ENCODE measurements at regions not wholly inside any gene's neighbourhood (a gene's known extent, or its start where the extent isn't known, plus 50 kb on each side); places are given as distances from the start of the nearest gene placed in this dataset.
"Not testable (repeated sequence)": the region's sequence is repeated elsewhere in the genome, so short reads cannot be mapped to it uniquely, and the experiment has no call there.

DNA sequence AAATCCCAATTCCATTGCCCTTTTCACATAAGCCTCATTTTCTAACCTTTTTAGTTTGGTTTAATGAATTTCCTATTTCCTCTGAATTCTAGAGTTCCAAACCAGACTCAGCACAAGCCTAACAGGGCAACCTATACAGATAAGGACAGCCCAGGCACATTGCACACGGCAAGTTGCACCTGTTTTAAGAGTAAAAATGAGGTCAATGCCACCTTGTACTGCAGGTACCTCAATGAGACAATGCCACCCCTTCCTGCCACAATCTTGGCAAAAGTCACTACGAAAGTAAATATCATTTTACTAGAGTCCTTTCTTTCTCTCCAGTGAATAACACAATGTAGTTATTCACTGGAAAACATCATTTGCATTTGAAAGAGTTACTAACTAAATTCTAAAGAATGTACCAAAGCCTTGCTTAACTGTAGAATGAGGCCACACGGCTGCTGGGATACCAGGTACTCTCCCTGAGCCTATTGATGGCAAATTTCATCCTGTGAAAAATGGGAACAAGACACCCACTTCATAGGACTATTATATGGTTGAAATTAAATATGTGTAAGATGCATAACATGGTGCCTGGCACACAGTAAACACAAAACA lies 123.2 kb upstream of the NBPF26 start:
- DNase-seq (ENCODE audit: low read depth); H3K4me3 ChIP-seq (ENCODE audit: low read depth, low read length): not testable (repeated sequence)

DNA sequence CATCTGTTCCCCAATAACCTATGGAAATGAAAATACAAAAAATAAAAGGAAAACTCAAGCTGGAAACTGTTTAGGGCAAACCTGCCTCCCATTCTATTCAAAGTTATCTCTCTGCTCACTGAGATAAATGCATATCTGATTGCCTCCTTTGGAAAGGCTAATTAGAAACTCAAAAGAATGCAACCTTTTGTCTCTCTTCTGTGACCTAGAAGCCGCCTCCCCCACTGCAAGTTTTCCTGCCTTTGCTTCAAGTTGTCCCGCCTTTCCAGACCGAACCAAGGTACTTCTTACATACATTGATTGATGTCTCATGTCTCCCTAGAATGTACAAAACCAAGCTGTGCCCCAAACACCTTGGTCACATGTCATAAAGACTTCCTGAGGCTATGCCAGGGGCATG lies 115.9 kb upstream of the NBPF26 start:
- DNase-seq (ENCODE audit: low read depth); H3K4me3 ChIP-seq (ENCODE audit: low read depth, low read length): not testable (repeated sequence)

GRCh38 chr1:120608314-120609014 lies 115.3 kb upstream of the NBPF26 start:
- not testable (repeated sequence) for H3K4me3 ChIP-seq (ENCODE audit: low read depth, low read length); DNase-seq (ENCODE audit: low read depth)

GRCh38 chr1:120609015-120609573 lies 114.7 kb upstream of the NBPF26 start:
- H3K4me3 ChIP-seq (ENCODE audit: low read depth, low read length); DNase-seq (ENCODE audit: low read depth): not testable (repeated sequence)

DNA sequence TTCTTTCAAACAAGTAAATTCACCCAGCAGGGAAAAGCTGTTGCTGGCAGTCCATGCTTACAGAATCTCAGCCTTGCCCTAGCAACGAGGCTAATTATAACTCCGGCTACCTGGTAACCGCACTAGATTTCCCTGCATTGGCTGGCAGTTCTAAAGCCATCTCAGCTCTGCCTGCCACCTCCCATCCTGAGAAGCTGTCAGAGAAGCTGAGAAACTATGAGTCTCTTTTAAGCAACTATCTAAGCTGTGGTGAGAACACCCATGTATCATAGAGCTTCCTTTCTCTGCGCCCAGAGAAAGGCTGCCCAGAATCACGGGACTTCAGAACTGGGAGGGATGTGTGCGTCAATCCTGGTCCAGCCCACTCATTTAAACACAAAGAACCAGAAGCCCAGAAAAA lies 113.9 kb upstream of the NBPF26 start:
- not testable (repeated sequence) for H3K4me3 ChIP-seq (ENCODE audit: low read depth, low read length); DNase-seq (ENCODE audit: low read depth)

- DNase-seq (ENCODE audit: low read depth); H3K4me3 ChIP-seq (ENCODE audit: low read depth, low read length): not testable (repeated sequence)
These were observed 108.7 kb upstream of the NBPF26 start for GRCh38 chr1:120614931-120615639.

DNA sequence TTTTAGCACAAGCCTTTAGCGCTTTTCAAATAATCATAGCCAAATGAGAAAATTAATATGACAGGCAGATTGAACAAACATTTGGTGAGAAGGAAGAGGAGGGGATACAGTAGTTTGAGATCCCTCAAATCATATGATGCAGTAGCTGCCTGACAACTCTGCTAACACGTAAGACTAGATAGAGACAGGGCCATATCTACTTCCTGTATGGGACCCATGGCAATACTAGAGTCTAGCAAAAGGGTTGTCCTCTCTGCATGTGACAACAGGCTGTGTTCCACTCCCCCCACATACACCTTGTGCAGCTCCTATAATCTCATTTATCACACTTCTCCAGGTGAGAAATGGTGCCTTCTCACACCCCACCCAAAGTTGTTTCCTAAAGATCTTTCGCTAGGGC lies 106.3 kb upstream of the NBPF26 start:
- H3K4me3 ChIP-seq (ENCODE audit: low read depth, low read length); DNase-seq (ENCODE audit: low read depth): not testable (repeated sequence)

DNA sequence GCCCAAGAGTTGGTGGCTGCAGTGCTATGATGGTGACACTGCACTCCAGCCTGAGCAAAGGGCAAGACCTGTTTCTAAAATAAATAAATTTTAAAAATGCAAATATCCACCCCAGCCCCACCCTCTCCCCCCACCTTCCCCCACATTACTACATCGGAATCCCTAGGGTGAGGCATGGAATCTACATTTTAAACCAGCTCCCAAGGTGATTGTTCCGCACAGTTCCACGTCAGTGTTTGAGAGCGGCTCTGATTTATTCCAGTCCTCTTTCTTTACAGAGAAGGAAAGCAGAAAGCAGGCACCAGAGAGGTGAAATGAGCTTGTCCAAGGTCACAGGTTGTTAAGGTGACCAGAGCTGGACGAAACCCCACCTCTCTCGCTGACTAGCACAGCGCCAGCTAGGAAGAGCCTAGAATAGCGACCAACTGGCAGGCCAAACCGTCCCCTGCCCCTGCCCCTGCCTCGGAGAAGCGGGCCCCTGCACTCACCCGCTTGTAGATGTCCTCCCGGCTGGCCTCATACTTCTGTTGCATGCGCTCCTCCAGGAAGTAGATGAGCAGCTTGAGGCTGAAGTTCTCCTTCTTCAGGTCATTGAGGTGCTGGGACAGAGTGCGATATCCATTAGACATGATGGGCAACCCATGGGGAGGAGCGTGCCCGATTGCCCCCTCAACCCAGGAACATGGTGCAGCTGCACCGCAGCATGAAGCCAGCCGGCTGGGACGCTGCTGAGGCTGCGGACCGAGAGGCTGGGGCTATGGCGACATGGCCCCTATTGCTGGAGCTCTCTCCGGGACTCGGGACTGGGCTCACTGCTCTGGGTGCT lies 103.7 kb upstream of the NBPF26 start:
- DNase-seq (ENCODE audit: low read depth); H3K4me3 ChIP-seq (ENCODE audit: low read depth, low read length): not testable (repeated sequence)

DNA sequence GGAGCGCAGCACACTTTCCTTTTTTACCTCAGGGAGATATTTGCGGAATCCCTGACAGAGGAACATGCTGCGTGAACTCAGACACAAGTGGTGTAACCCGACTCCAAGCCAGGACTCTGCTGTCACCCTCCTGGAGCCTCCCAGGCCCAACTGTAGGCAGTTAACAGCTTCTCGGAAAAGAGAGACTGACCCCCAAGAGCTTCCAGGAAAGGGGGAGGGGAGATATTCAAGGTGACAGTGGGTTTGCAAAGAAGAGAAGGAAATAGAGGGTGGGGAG lies 103.1 kb upstream of the NBPF26 start:
- not testable (repeated sequence) for H3K4me3 ChIP-seq (ENCODE audit: low read depth, low read length)

DNA sequence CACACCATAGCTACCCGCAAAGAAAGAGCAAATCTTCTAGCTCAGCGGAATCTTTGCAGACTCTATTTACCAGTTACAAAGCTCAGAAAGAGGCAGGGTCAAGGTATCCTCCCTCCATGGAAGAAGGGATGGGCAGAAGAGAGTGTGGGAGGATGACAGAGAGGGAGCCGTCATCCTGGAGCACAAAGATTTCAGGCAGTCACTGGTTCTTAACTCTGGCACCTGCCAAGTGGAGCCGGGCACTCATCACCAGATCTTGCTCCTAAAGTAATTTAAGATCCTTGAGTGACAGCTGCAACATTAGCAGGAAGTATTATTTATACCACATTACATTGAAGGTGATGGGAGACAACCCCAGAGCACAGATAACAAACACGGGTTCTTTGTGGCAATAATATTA lies 102.5 kb upstream of the NBPF26 start:
- H3K4me3 ChIP-seq (ENCODE audit: low read depth, low read length); DNase-seq (ENCODE audit: low read depth): not testable (repeated sequence)

More for the DNA sequence above, 103.1 kb upstream of the NBPF26 start:
- DNase-seq (ENCODE audit: low read depth), result not testable (repeated sequence)

GRCh38 chr1:120623539-120623938 lies 100.2 kb upstream of the NBPF26 start:
- DNase-seq (ENCODE audit: low read depth), result not testable (repeated sequence)

GRCh38 chr1:120624565-120625064 lies 99.1 kb upstream of the NBPF26 start:
- DNase-seq (ENCODE audit: low read depth); H3K4me3 ChIP-seq (ENCODE audit: low read depth, low read length): not testable (repeated sequence)

More at GRCh38 chr1:120623539-120623938, 100.2 kb upstream of the NBPF26 start:
- not testable (repeated sequence) for H3K4me3 ChIP-seq (ENCODE audit: low read depth, low read length)

DNA sequence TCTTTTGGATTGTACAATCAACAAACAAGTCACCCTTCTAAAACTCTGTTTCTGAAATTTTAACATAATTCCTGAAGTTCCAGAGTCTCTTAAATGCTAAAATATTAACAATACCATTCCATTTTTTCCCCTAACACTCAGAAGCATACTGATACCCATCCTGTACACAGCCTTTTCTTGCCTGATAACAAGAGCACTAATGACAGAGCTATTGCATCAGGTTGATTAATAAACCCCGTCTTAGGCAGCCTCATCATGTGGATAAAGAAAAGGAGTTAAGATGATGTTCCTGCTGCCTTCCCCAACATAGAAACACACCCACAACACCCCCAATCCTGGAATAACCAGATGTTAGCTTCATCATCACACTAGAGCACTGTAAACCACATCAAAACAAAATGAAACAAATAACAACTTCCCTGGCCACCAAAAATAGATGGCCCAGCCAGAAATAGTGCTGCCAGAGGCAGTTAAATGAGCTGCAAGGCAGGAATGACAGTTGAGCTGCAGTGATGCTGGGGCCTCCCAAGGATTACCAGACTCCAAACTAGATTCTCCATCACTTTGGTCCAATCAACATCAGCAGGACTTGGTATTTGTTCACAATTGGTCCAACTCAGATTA lies 93.8 kb upstream of the NBPF26 start:
- not testable (repeated sequence) for H3K4me3 ChIP-seq (ENCODE audit: low read depth, low read length); DNase-seq (ENCODE audit: low read depth)

DNA sequence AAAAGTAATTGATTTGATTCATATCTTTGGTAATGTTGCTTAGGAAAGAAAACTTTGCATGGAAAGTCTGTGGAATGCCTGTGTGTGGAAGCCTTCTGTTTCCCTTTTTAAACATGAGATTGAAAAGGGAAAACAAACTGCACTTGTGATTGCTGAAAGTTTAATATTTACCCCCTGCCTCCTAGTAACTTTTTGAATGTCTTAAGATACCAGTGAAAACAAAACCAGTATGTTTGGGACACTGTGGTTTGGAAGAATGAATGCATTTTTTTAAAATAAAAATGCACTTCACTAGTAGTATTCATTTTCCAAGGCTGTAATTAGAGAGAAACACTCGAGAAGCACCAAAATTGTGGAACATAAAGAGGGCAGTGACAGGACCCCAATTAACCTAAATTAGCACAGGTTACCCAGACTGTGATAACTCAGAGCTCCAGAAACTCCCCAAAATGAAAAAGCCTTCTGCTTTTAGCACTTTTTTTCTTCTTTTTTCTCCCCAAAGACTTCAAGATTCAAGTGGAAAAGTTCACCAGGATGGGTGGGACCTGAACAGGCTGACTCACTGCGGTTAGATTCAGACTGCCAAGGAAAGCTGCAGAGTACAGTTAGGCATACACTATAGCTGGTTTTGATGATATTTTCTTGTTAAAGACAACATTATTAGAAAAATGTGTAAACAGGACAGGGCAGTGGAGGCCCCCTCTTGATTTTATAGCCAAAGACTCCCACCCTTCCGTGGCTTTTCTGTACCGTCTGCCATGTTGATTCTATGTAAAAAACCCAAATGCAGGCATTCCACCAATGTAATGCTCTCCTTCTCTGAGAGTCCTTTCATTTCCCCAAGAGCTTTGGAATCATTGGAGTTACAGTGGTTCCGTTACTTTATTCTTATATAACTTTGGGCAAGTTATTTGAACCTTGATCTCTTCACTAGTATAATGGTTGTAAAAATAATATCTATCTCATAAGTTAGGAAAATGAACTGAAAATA lies 88.6 kb upstream of the NBPF26 start:
- not testable (repeated sequence) for DNase-seq (ENCODE audit: low read depth); H3K4me3 ChIP-seq (ENCODE audit: low read depth, low read length)

- H3K4me3 ChIP-seq (ENCODE audit: low read depth, low read length); DNase-seq (ENCODE audit: low read depth): not testable (repeated sequence)
These were observed 83.3 kb upstream of the NBPF26 start for GRCh38 chr1:120640261-120641013.

- not testable (repeated sequence) for H3K4me3 ChIP-seq (ENCODE audit: low read depth, low read length); DNase-seq (ENCODE audit: low read depth)
These were observed 82.8 kb upstream of the NBPF26 start for GRCh38 chr1:120641014-120641302.

DNA sequence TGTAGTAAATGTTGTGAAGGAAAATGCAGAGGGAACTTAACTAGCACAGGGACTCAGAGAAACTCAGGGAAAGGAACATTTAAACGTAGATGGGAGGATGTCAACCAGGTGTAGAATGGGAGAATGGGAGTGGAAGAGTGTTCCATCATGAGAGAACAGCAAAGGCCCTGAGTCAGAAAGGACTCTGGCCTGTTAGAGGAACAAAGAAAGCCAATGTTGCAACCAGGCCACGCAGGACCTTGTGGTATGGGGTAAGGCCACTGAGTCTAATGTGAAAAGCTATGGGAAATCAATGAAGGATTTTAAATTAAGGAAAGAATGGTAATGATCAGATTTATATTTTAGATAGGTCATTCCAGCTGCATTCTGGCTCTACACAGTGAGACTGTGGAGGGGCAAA lies 76.6 kb upstream of the NBPF26 start:
- DNase-seq (ENCODE audit: low read depth); H3K4me3 ChIP-seq (ENCODE audit: low read depth, low read length): not testable (repeated sequence)

All from LNCaP clone FGC (cell line).